ENCODE measurements at regions not wholly inside any gene's neighbourhood (a gene's known extent, or its start where the extent isn't known, plus 50 kb on each side); places are given as distances from the start of the nearest gene placed in this dataset.

DNA sequence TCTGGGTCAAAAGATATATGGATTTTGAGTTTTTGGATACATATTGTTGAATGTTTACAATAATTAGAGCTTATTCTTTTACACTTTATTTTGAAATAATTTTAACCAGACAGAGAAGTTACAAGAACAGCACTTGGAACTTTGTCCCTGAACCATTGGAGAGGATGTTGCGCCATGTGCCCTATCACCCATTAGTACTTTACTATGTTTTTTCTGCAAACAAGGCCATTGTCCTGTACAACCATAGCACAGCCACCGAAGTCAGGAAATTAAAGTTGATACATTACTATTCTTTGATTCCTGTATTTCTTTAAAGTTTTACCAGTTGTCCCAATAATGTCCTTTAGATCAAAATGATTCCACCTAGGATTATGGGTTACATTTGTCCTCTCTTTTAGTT is 188.8 kb downstream of the ACKR3 start:
- Histone ChIP-seq H3K4me1 (no peaks in the 10 kb centered on the region), H3K27me3 (no peaks in the 10 kb centered on the region), H3K27ac (no peak overlapping the region), H3K36me3 (no peaks in the 10 kb centered on the region), H3K9me3 (no peaks in the 10 kb centered on the region), H3K4me3 (no peak overlapping the region)
- 68 to 75% methylated on average over 2 of the region's 2 CpGs for WGBS, 2 donors (ENCODE audit: low coverage in 1 of 2)
- no peak for DNase-seq
- TF ChIP-seq POLR2A (IDR thresholded peaks at IDR 0.05) (no peak), POLR2AphosphoS5 (IDR thresholded peaks at IDR 0.05) (no peak), EP300 (IDR thresholded peaks at IDR 0.05; ENCODE audit: low read depth) (no peak)
- TF ChIP-seq, protein P1, sequence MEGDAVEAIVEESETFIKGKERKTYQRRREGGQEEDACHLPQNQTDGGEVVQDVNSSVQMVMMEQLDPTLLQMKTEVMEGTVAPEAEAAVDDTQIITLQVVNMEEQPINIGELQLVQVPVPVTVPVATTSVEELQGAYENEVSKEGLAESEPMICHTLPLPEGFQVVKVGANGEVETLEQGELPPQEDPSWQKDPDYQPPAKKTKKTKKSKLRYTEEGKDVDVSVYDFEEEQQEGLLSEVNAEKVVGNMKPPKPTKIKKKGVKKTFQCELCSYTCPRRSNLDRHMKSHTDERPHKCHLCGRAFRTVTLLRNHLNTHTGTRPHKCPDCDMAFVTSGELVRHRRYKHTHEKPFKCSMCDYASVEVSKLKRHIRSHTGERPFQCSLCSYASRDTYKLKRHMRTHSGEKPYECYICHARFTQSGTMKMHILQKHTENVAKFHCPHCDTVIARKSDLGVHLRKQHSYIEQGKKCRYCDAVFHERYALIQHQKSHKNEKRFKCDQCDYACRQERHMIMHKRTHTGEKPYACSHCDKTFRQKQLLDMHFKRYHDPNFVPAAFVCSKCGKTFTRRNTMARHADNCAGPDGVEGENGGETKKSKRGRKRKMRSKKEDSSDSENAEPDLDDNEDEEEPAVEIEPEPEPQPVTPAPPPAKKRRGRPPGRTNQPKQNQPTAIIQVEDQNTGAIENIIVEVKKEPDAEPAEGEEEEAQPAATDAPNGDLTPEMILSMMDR (IDR thresholded peaks at IDR 0.05): no peak
- intact Hi-C loops (cut with DNase I; ENCODE audit: low total_unique reads): no loop called here
- in situ Hi-C loops (cut with MboI; ENCODE audit: low pct_ligation_motif_present in 1 of 4, low pct_unique_long_range_greater_than_20kb in 1 of 4, low sequenced_read_pairs in 3 of 4): no loop called here

GRCh38 chr2:236760246-236760645 is 190.6 kb downstream of the ACKR3 start:
- no peak overlapping the region for H3K27ac ChIP-seq
- in situ Hi-C loops (cut with MboI; ENCODE audit: low pct_ligation_motif_present in 1 of 4, low pct_unique_long_range_greater_than_20kb in 1 of 4, low sequenced_read_pairs in 3 of 4): no loop called here
- no peaks in the 10 kb centered on the region for H3K9me3 ChIP-seq
- H3K4me3 ChIP-seq: no peak overlapping the region
- no peaks in the 10 kb centered on the region for H3K4me1 ChIP-seq
- no peak for DNase-seq
- H3K36me3 ChIP-seq: no peaks in the 10 kb centered on the region
- no peaks in the 10 kb centered on the region for H3K27me3 ChIP-seq
- TF ChIP-seq POLR2A (IDR thresholded peaks at IDR 0.05) (no peak), EP300 (IDR thresholded peaks at IDR 0.05; ENCODE audit: low read depth) (no peak), POLR2AphosphoS5 (IDR thresholded peaks at IDR 0.05) (no peak)
- TF ChIP-seq, protein P1 (IDR thresholded peaks at IDR 0.05): no peak
- intact Hi-C loops (cut with DNase I; ENCODE audit: low total_unique reads): no loop called here

DNA sequence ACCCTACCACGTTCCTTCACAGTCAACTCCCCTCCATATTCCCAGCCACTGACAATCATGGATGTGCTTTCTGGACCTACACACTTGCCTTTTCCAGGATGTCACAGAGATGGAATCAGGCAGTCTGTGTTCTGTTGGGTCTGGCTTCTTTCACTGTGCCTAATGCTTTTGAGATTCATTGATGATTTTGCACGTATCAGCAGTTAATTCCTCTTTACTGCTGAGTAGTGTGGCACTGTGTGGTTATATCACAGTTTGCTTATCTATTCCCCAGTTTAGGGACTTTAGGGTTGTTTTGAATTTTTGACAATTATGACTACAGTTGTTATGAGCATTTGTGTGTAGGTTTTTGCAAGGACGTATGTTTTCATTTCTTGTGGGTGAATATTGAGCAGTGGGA is 191.7 kb downstream of the ACKR3 start:
- Histone ChIP-seq H3K27me3 (no peaks in the 10 kb centered on the region), H3K36me3 (no peaks in the 10 kb centered on the region), H3K9me3 (no peaks in the 10 kb centered on the region), H3K4me1 (no peaks in the 10 kb centered on the region), H3K27ac (no peak overlapping the region), H3K4me3 (no peak overlapping the region)
- TF ChIP-seq, protein P1 (IDR thresholded peaks at IDR 0.05): no peak
- TF ChIP-seq POLR2A (IDR thresholded peaks at IDR 0.05) (no peak), POLR2AphosphoS5 (IDR thresholded peaks at IDR 0.05) (no peak), EP300 (IDR thresholded peaks at IDR 0.05; ENCODE audit: low read depth) (no peak)
- in situ Hi-C loops (cut with MboI; ENCODE audit: low pct_ligation_motif_present in 1 of 4, low pct_unique_long_range_greater_than_20kb in 1 of 4, low sequenced_read_pairs in 3 of 4): no loop called here
- WGBS, 2 donors (ENCODE audit: low coverage in 1 of 2): 87 to 96% methylated on average over 3 of the region's 3 CpGs
- no peak for DNase-seq
- intact Hi-C loops (cut with DNase I; ENCODE audit: low total_unique reads): no loop called here

- no peak overlapping the region for H3K4me3 ChIP-seq
- no peak overlapping the region for H3K27ac ChIP-seq
- in situ Hi-C loops (cut with MboI; ENCODE audit: low pct_ligation_motif_present in 1 of 4, low pct_unique_long_range_greater_than_20kb in 1 of 4, low sequenced_read_pairs in 3 of 4) (no loop called here), intact Hi-C loops (cut with DNase I; ENCODE audit: low total_unique reads) (no loop called here)
- no peaks in the 10 kb centered on the region for H3K9me3 ChIP-seq
- H3K36me3 ChIP-seq: no peaks in the 10 kb centered on the region
- no peak for DNase-seq
- TF ChIP-seq EP300 (IDR thresholded peaks at IDR 0.05; ENCODE audit: low read depth) (no peak), POLR2A (IDR thresholded peaks at IDR 0.05) (no peak), POLR2AphosphoS5 (IDR thresholded peaks at IDR 0.05) (no peak)
- TF ChIP-seq, protein P1 (IDR thresholded peaks at IDR 0.05): no peak
- H3K4me1 ChIP-seq: no peaks in the 10 kb centered on the region
- WGBS, 2 donors (ENCODE audit: low coverage in 1 of 2): 33 to 68% methylated on average over 1 to 5 of the region's 5 CpGs
- no peaks in the 10 kb centered on the region for H3K27me3 ChIP-seq
Observed at GRCh38 chr2:236762628-236763027, 193.0 kb downstream of the ACKR3 start.
